Liver (tissue), 8 donors: ENCODE measurements at regions not wholly inside any gene's neighbourhood (a gene's known extent, or its start where the extent isn't known, plus 50 kb on each side); places are given as distances from the start of the nearest gene placed in this dataset.

Experiments used
- DNase-seq: peaks from one replicate; pipeline ENCODE4 v3.0.0-alpha.2; 2017; ENCODE audit warnings: low spot score
- H3K27ac ChIP-seq, 2 donors: one replicate each; pipeline ENCODE4 v1.7.0; 2013; ENCODE audit warnings: inconsistent platforms in 2 of 2, low read length in 2 of 2, control low read depth in 1 of 2, low read depth in 1 of 2, mild to moderate bottlenecking in 1 of 2
- H3K27me3 ChIP-seq, 4 donors: one replicate each; pipeline versions ENCODE4 v1.6.1 to v1.7.0; 2013; ENCODE audit warnings: low read length in 3 of 4, inconsistent platforms in 1 of 4, mild to moderate bottlenecking in 1 of 4, moderate library complexity in 1 of 4; ENCODE audit not compliant: control insufficient read depth in 4 of 4, insufficient read depth in 4 of 4
- H3K36me3 ChIP-seq, 4 donors: one replicate each; pipeline versions ENCODE4 v1.6.1 to v1.7.0; 2013; ENCODE audit warnings: low read length in 3 of 4, mild to moderate bottlenecking in 3 of 4, low read depth in 1 of 4, moderate library complexity in 1 of 4; ENCODE audit not compliant: control insufficient read depth in 4 of 4, insufficient read depth in 3 of 4
- H3K4me1 ChIP-seq, 4 donors: one replicate each; pipeline versions ENCODE4 v1.6.1 to v1.7.0; 2013; ENCODE audit warnings: low read length in 3 of 4, mild to moderate bottlenecking in 3 of 4, moderate library complexity in 1 of 4; ENCODE audit not compliant: control insufficient read depth in 4 of 4, insufficient read depth in 4 of 4
- H3K4me3 ChIP-seq, 3 donors: one replicate each; pipeline versions ENCODE4 v1.6.1 to v1.7.0; 2013; ENCODE audit warnings: low read length in 3 of 3, control low read depth in 1 of 3, low read depth in 1 of 3, mild to moderate bottlenecking in 1 of 3
- H3K9ac ChIP-seq, 2 donors: one replicate each; pipeline ENCODE4 v1.7.0; 2013; ENCODE audit warnings: low read length in 2 of 2, mild to moderate bottlenecking in 2 of 2, moderate library complexity in 2 of 2, control low read depth in 1 of 2, low read depth in 1 of 2
- H3K9me3 ChIP-seq, 4 donors: one replicate each; pipeline versions ENCODE4 v1.6.1 to v1.7.0; 2013; ENCODE audit warnings: low read length in 3 of 4; ENCODE audit not compliant: control insufficient read depth in 4 of 4
- ATF3 ChIP-seq: IDR thresholded peaks from 2 replicates; pipeline ENCODE4 v1.6.1; 2016; ENCODE audit warnings: antibody characterized with exemption
- CTCF ChIP-seq: fragments of 150-350 bp; IDR thresholded peaks from 2 replicates; pipeline ENCODE4 v1.5.1; 2017; ENCODE audit warnings: improper control_type of control experiment, low read depth, low read length; ENCODE audit not compliant: missing input control
- EGR1 ChIP-seq, 2 donors: IDR thresholded peaks; 2 replicates each; pipeline ENCODE4 v1.6.1; 2016 to 2018; ENCODE audit warnings: antibody characterized with exemption in 2 of 2, low read depth in 2 of 2
- FOXA1 ChIP-seq: IDR thresholded peaks from 2 replicates; pipeline ENCODE4 v1.6.1; 2016; ENCODE audit warnings: antibody characterized with exemption
- FOXA2 ChIP-seq: IDR thresholded peaks from 2 replicates; pipeline ENCODE4 v1.6.1; 2016; ENCODE audit warnings: antibody characterized with exemption
- GABPA ChIP-seq, 2 donors: IDR thresholded peaks in 1 of 2; conservative IDR thresholded peaks in 1 of 2; 2 replicates each; pipeline ENCODE4 v1.6.1; 2016; ENCODE audit warnings: antibody characterized with exemption in 2 of 2, mild to moderate bottlenecking in 1 of 2, moderate library complexity in 1 of 2
- HNF4A ChIP-seq, 2 donors: conservative IDR thresholded peaks; 2 replicates each; pipeline ENCODE4 v1.6.1; 2016; ENCODE audit warnings: antibody characterized with exemption in 2 of 2, mild to moderate bottlenecking in 2 of 2
- HNF4G ChIP-seq: IDR thresholded peaks from 2 replicates; pipeline ENCODE4 v1.6.1; 2016; ENCODE audit warnings: antibody characterized with exemption
- JUND ChIP-seq, 2 donors: IDR thresholded peaks; 2 replicates each; pipeline ENCODE4 v1.6.1; 2016; ENCODE audit warnings: antibody characterized with exemption in 2 of 2
- MAX ChIP-seq: IDR thresholded peaks from 2 replicates; pipeline ENCODE4 v1.6.1; 2016; ENCODE audit warnings: antibody characterized with exemption
- NR2F2 ChIP-seq: IDR thresholded peaks from 2 replicates; pipeline ENCODE4 v1.6.1; 2016; ENCODE audit warnings: antibody characterized with exemption
- RAD21 ChIP-seq, 2 donors: IDR thresholded peaks; 2 replicates each; pipeline ENCODE4 v1.6.1; 2016; ENCODE audit warnings: antibody characterized with exemption in 2 of 2, mild to moderate bottlenecking in 2 of 2
- REST ChIP-seq: IDR thresholded peaks from 2 replicates; pipeline ENCODE4 v1.6.1; 2016; ENCODE audit warnings: antibody characterized with exemption, mild to moderate bottlenecking
- RXRA ChIP-seq, 2 donors: IDR thresholded peaks; 2 replicates each; pipeline ENCODE4 v1.6.1; 2017 to 2018; ENCODE audit warnings: antibody characterized with exemption in 2 of 2, mild to moderate bottlenecking in 1 of 2
- SP1 ChIP-seq: IDR thresholded peaks from 2 replicates; pipeline ENCODE4 v1.6.1; 2018; ENCODE audit warnings: antibody characterized with exemption, mild to moderate bottlenecking
- TAF1 ChIP-seq: conservative IDR thresholded peaks from 2 replicates; pipeline ENCODE4 v1.6.1; 2016; ENCODE audit warnings: antibody characterized with exemption, mild to moderate bottlenecking
- YY1 ChIP-seq: IDR thresholded peaks from 2 replicates; pipeline ENCODE4 v1.6.1; 2016; ENCODE audit warnings: antibody characterized with exemption, mild to moderate bottlenecking
- ZBTB33 ChIP-seq: IDR thresholded peaks from 2 replicates; pipeline ENCODE4 v1.6.1; 2016; ENCODE audit warnings: antibody characterized with exemption
- WGBS: extraction: QIAGEN DNeasy Blood & Tissue Kit; methylation state at CpG from one replicate; pipeline ENCODE4 v1.1.7; 2013; 5-methylcytosine and 5-hydroxymethylcytosine counted together
- donor health status: healthy.
- donor health status: healthy.
- donor health status: healthy.
- donor health status: healthy.
- donor health status: healthy.

GRCh38 chr15:24039683-24040082 lies 352.6 kb upstream of the NDN start:
- no peak overlapping the region for H3K9ac ChIP-seq
- 30% methylated on average over 1 of the region's 1 CpG for WGBS
- peaks cover 0 to 5% (median 0%) of the 10 kb centered on the region in 4 donors for H3K9me3 ChIP-seq
- H3K4me1 ChIP-seq, result no peaks in the 10 kb centered on the region
- TF ChIP-seq FOXA2 (no peak), SP1 (no peak), EGR1 (IDR thresholded peaks at IDR 0.05; ENCODE audit: low read depth in 2 of 2) (no peak), CTCF (peak; percentile 1), RAD21 (IDR thresholded peaks at IDR 0.05) (peak in 1 of 2 donors; percentile 4)
- no peak overlapping the region for H3K4me3 ChIP-seq
- H3K36me3 ChIP-seq, result no peaks in the 10 kb centered on the region
- H3K27me3 ChIP-seq, result no peaks in the 10 kb centered on the region
- DNase-seq, result no peak
- H3K27ac ChIP-seq, result no peak overlapping the region

- Histone ChIP-seq H3K27me3 (no peaks in the 10 kb centered on the region), H3K9ac (no peak overlapping the region), H3K4me3 (peak overlapping the region in 1 of 3 donors; percentile 23), H3K9me3 (no peaks in the 10 kb centered on the region), H3K4me1 (no peaks in the 10 kb centered on the region), H3K36me3 (no peaks in the 10 kb centered on the region), H3K27ac (no peak overlapping the region)
- DNase-seq, result no peak
- TF ChIP-seq JUND (IDR thresholded peaks at IDR 0.05), result no peak
- no peak for TF ChIP-seq SP1
- no peak for TF ChIP-seq REST
- TF ChIP-seq YY1, result no peak
- no peak for TF ChIP-seq GABPA (IDR thresholded peaks at IDR 0.05 in 1 of 2, conservative IDR thresholded peaks at IDR 0.05 in 1 of 2)
- TF ChIP-seq EGR1 (IDR thresholded peaks at IDR 0.05; ENCODE audit: low read depth in 2 of 2), result no peak
- no peak for TF ChIP-seq RAD21 (IDR thresholded peaks at IDR 0.05)
- TF ChIP-seq HNF4G, result no peak
- no peak for TF ChIP-seq ATF3
- no peak for TF ChIP-seq CTCF
- no peak for TF ChIP-seq FOXA1
- TF ChIP-seq RXRA (IDR thresholded peaks at IDR 0.05), result no peak
- no peak for TF ChIP-seq ZBTB33
- no peak for TF ChIP-seq NR2F2
- no peak for TF ChIP-seq MAX
- TF ChIP-seq TAF1, result no peak
- no peak for TF ChIP-seq HNF4A (conservative IDR thresholded peaks at IDR 0.05)
- TF ChIP-seq FOXA2, result no peak
- 58% methylated on average over 10 of the region's 10 CpGs for WGBS
Observed at GRCh38 chr15:24054547-24055245, 367.6 kb upstream of the NDN start.
